NCI-H226 (cell line): ENCODE measurements at regions not wholly inside any gene's neighbourhood (a gene's known extent, or its start where the extent isn't known, plus 50 kb on each side); places are given as distances from the start of the nearest gene placed in this dataset.

Source experiments
- DNase-seq: peaks from one replicate; pipeline ENCODE4 v3.0.0-alpha.2; 2015

DNA sequence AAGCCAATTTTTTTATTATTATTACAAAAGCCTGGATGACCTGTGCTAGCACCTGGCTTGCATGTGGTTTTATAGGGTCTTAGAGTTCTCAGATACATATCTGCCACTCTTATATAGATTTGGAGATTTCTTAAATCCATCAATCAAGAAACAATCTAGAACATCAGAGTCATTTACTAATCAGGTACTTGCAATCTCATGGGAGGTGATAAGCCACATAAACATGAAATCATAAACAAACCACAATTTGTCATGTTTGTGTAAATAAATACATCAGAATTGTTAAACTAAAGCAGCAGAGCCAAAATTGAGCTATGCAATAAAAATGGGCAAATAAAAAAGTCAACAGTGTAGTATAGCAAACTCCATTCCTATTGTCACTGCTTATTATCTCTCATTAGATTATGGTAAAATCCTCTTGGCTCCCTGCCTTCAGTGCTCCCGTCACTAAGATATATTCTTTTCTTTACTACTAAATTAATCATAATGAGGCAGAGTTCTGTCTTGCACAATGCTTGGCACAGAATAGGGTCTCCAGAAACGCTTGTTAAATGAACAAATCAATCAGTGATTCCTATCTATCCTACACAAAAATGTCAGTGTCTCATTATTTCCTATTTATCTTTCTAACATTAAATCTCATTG lies 108.7 kb upstream of the TTC29 start:
- no peak for DNase-seq

DNA sequence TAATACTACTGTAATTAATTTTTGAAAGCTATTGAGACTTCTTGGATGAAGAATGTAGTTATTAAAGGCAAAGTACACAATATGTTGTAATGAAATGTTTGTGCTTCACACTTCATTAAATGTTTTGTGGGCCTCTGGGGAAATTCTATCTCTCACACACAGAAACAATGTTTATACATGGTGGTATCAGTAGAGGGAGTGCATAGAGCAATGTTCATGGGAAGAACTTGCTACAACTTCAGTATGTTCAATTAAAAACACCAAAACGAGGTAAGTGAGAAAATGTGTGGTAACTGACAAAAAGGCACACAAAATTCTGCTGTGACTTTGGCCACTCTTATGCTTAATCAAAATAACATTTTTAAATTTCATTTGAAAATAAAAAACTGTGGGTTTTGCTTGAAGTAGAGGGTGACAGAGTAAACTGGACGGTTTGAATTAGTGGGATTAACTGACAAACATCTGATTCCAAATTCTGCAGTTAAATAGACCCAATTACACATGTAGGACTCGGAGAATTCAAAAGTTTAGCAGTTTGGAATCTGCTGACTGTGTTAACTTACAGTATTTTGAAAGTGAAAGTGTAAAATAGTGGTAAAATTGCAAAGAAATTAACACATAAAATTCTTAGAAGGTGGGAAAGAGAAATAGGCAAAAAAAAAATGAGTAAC lies 111.4 kb upstream of the TTC29 start:
- DNase-seq: no peak

DNA sequence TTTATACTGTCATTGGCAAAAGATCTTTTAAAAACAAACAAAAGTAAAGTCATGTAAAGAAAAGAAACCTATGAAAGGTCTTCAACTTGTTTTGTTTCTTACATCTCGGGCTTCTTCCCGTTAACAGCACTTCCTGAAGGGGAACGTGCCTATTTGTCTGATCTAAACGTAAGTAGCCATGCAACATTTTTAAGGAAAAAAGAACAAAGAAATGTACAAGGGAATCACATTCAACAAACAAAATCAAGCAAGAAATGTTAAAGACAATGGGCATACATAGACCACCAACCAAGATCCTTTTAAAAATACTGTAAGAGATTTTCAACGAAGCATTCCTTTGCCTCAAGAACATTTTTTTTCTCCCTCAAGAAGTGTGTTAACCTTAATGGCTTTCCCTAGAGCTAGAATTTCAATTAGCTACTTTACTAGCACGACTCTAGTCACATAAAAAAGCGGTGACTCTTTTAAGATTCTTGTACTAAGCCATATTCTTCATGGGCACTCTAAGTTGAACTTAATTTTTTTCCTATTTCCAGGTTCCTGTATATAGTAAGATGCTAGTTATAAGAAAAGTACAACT lies 112.0 kb upstream of the TTC29 start:
- no peak for DNase-seq

DNA sequence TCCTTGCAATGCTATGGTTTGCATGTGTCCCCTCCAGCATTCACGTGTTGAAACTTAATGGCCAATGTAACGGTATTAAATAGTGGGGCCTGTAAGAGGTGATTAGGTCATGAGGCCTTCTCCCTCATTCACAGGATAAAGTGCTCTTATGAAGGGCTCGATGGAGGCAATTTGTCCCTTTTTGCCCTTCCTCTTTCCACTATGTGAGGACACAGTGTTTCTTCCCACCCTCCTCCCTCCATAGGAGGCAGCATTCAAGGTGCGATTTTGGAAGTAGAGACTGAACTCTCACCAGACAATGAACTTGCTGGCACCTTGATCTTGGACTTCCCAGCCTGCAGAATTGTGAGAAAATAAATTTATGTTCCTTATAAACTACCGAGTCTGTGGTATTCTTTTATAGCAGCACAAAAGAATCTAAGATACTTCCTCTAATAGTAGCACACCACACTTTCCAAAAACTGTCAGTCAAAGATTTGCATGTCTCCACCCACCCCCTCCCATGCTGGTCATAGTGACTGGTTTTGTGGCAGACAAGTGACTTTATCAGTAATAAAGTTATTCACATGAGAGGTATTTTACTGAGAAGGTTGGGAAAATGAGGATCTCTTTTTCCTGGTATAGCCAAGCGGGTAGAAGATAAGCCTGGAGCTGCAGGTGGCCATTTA lies 113.5 kb upstream of the TTC29 start:
- no peak for DNase-seq

DNA sequence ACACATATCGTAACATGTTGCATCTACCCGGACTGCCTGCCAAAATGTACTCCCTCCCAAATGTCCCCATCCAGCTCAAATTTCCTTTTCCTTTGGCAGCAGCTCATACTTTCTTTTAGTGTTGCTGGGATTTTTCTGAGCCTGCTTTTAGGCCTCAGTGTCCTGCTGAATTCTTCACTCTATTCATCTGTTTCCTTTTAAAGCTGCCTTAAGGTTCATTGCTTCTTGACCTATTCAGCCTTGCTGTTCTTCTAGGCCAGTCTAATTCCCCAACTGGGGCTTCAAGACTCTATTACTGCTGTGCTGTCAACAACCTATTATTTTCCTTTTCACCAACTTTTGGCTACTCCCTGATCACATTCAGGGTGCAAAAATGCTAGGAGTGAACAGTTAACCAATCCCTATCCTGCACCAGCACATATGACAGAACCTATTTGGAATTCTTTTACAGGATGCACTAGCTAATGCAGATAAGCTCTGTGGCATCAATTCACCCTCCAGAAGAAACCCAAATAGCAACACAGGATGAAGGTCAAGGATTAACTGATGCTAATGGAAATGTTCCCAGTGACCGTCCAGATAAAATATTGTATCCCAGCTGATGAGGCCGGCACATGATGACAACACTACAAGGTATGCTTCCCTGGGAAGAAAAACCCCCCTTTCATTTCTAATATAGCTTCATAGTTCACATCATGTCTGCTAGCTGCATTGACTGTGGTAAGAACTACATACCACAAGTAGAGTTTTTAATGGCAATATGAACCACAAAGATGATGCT lies 114.7 kb upstream of the TTC29 start:
- peak; percentile 92 for DNase-seq

DNA sequence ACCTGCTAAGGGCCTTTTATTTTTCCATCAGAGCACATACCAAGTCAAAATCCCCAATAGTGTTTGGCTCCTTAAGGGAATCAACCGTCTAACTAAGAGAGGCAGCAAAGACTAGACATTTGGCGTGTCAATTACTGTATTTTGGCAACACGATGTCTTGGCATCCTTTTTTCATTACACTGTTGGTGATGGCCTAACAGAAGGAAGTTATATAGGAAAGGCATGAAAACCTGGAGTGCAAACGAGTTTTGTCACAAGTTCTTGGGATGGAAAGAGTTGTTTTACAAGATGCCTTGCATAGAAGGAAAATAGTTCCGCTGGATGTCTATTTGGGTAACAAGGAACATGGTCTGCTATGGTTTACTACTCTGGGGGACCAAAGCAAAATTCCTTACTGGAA lies 119.2 kb upstream of the TTC29 start:
- no peak for DNase-seq

DNA sequence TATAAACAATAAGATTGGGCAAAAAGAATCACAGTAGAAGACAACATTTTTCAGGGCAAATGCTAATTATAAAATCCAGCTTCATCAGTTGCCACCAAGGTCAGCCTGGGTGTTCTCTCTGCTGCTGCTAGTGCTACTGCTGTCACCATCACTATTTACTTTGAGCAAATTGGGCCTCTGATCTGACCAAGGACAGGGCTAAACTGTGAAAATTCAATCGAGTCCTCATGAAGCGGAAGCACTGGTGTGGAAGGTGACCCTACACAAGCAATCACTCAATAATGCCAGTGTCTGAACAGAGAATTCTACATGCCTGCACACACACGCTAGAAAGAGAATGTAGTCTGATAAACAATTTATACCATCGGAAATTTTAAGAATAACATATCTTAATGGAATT lies 122.9 kb upstream of the TTC29 start:
- DNase-seq: no peak

DNA sequence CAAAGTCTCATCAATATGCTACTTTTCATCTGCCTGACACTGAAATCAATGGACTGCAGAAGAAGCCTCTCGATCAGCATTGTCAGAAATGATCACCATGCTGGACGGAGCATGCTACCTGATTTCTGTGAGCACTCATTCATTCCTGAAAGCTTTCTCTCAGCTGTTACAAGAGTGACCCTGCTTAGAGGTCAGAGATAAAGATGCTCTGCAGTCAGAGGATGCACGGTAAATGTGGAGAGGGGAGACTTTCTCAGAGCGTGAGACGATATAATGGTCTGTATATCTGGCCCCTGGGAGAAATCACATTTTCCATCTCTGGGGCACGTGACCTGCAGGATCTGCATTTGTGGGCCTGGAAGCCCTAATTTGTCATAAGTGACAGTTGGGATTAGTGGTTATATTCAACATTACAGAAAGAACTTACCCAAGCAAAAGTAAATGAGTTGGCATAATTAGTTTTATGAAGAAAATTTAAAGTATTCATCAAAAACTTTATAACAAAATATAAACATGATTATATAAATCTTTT lies 125.6 kb upstream of the TTC29 start:
- no peak for DNase-seq

DNA sequence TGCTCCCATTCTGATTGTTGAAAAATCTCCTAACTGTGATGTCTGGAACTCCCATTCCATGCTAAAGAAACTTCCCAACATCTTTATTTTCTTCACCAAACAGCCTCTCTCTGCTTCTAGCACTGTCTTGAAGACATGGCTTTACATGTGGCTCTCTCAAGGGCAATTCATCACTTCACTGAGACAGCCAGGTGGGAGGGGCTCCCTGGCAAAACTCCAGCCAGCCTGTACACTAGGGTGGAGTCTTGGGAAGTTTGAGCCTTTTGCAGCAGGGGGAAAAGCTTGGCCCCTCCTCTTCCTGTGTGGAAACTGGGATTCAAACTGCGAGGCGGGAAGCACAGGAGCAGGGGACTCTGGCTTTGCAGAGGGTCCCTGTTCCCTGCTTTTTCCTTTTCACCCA lies 130.5 kb upstream of the TTC29 start:
- DNase-seq: no peak

DNA sequence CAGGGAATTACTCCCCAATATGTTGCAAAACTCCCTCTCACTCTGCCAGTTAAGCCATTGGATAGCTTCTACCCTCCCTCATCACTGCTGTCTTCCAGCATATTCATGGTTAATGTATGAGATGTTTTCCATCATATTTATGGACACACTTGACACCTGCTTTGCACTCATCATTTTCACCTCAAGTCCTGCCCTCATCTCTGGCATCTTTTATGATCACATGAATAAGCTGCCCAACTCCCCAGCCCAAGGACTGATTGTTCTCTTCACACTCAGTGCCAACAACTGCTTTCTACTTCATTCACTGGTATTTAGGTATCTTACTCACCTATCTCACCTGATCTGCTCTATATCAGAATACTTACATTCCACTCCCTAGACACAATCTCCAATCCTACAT lies 131.1 kb upstream of the TTC29 start:
- DNase-seq: no peak

DNA sequence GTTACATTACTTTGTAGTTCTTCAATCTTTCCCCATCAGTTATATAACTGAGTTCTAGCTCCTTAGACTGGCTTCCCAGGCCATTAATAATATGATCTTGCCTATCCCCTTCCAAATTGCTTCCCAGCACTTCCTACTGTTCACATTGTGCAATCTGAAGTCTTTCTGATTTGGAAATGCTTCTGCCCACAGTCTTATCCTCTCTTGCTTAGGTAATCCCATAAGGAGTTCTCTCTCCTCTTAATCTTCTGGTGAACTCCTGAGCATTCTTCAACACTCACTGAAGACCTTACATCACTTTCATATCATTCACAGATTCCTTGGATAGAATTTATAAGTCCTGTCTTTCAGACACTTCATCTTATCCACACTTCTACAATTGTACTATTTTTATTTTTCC lies 132.7 kb upstream of the TTC29 start:
- peak; percentile 80 for DNase-seq

DNA sequence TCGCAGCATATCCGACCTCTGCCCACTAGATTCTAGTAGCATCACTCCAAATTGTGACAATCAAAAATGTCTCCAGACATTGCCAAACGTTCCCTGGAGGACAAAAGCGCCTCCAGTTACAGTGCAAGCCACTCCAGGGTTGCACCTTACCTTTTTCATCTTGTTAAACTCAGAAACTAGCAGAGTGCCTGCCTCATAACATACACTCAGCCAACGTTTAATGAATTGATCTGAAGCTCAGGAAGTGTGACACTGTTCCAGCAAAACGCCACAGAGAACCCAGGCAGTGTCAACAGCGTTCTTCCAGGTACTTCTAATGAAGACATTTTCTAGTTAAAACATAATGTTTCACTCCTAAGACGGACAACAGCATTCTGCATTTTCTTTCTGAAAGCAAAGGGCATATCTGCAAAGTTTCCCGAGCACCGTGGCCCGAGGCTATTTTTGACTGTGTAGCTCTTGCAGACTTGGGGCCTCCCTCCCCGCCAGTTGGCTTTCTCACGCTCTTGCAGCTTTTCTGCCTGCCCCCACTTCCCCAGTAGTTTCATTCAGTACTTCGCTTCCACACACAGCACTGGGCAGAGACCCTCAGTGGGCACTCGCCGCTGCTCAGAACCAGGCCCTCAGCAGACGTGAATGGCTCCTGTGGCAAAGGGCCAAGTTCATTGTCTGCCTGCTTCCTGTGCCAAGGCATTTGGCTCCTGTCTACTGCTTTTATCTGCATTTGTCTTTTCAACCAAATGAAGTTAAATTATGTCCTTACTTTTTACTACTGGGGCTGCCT lies 133.4 kb upstream of the TTC29 start:
- DNase-seq: no peak

DNA sequence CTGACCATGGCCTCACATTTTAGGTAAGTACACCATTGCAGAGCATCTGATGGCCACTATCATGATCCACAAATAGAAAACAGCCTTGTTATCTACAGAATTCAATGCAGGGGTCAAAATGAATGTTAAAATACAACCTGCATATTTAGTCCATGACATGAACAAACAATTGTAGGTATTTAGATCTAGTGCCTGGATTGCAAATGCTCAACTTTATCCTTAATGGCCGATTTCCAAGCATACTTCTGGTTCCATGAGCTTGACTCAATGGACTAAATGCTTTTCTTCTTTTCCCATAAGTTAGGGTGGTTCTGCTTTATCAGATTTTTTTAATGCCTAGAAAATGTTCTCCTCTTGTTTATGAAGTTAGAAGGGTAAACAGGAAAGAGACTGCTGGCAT lies 139.2 kb upstream of the TTC29 start:
- no peak for DNase-seq

DNA sequence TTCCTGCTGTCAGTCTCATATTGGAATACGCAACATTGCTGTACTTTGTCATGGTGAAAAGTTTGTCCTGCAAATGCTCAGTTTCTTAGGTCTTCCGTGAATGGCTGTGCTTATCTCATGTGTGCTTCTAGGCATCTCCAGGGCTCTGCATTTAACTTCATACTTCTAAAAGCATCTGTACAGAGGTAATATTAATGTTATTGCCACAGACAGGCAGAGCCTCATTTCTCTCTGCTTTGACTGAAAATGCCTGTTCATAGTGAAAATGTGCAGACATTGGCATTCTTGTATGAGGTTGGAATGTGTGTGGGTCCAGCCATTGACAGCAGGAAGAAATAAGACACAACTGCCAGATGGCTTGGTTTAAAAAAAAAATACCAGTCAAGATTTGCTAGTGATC lies 140.1 kb upstream of the TTC29 start:
- no peak for DNase-seq

DNA sequence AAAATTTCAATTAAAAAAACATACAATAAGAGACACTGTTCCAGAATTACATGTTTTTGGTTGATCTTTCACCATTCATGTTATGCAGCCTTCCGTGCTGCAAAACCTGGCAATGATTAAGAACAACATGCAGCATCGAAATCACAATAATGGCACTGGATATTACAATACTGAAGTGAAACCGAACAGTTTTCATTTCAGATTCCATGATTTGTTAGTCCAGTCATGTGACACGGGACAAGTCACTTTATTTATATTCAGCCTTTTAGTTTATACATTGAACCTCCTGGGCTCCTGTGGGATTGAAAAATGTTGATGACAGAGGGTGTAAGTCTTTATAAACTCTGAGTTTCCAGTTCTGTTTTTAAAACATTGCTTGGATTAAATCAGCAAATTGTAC lies 142.5 kb upstream of the TTC29 start:
- DNase-seq: no peak

DNA sequence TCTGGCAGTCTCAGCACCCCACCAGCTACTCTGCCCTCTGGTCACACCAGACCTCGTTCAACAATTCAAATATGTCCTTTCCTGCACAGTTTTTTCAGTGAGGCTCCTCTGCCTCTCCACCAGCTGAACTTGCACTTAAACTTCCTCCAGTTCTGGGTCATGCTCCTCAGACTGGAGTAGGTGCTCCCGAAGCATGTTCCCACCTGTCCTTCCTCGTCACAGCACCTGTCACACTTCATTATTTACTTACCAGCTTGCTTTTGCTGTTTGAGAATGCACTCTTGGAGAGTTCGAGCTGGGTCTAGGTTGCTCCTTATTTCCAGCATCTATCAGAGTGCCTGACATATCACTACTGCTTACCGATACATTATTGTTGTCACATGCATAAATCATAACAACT lies 144.8 kb upstream of the TTC29 start:
- no peak for DNase-seq

DNA sequence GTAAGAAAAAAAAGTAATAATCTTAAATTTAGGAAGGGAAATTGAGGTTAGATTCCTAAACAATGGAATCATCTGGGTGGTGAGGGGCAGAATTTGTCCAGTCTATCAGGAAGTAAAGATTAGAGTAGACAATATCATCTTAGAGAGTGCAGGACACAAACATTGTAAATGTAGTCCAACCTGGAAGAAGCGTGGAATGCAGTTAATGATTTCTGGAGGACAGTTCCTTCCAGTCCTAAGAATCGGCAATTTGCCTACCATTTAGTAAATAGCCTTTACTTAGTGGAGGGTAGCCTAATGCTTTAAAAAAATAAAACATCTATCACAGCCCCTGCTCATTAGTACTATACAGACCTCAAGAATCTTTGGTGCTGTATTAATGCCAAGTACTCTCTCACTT lies 147.5 kb upstream of the TTC29 start:
- DNase-seq: no peak

DNA sequence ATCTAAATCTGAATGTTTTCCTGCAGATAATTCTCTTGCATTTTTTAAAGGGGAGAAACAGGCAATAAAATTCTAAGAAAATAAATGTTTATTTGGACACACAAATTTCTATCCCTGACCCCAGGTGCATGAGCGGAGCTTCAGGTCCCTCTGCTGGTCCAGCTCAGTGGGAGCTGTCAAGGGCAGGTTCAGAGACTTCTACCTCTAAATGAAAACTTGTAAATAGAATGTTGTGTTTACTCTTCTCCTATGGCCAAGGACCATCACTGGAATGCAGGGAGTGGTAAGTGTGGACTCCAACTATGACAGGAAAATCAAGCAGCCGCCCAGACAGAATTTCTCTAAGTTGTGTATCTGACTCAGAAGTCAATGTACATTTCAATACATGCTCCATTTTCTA lies 148.6 kb upstream of the TTC29 start:
- DNase-seq: no peak

DNA sequence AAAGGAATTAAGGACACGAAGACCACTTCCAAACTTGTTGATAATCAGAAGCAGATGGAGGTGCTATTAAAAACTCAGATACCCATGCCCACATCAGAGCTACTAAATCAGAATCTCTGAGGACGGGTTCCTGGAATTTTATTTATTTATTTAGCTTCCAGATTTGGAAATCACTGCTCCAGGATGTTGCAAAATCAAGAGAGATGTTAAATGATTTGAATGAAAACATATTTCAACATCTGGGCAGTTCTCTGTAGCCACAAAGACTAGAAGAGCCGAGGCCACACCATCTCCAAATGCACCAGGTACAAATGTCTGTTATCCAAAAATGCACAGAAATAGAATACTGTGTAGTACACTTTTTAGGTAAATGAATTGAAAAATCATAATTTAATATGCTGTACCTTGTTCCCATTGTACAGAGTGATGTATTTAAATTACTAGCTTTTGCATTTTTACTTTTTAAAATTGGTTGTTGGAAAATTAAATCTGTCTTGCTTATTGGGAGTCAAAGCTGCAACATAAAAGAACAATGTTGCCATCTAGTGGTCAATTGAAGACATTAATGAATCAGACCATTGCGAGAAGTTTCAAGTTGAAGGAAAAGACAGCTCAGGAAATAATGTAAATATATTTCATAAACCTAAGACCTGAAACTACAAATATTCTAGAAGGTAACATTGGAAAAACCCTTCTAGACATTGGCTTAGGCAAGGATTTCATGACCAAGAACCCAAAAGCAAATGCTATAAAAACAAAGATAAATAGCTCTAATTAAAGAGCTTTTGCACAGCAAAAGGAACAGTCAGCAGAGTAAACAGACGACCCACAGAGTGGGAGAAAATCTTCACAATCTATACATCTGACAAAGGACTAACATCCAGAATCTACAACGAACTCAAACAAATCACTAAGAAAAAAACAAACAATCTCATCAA lies 151.3 kb upstream of the TTC29 start:
- no peak for DNase-seq

DNA sequence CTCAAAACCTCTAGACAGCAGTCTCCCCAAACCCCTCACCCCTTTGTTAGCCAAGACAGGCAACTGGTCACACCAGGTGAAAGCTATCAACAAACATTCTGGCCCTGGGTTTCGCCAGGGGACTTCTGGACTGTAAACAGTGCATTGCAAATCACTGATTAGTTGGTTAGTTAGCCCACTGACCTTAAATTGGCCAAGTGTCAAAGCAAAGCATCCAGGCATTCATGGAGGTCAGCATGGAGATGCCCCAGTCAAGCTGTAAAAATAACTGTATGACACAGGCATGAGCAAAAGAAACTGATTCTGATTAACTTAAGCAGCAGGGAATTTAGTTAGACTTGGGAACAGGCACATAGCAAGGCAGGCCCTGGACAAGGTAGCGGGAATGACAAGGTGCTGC lies 156.0 kb upstream of the TTC29 start:
- DNase-seq: no peak

DNA sequence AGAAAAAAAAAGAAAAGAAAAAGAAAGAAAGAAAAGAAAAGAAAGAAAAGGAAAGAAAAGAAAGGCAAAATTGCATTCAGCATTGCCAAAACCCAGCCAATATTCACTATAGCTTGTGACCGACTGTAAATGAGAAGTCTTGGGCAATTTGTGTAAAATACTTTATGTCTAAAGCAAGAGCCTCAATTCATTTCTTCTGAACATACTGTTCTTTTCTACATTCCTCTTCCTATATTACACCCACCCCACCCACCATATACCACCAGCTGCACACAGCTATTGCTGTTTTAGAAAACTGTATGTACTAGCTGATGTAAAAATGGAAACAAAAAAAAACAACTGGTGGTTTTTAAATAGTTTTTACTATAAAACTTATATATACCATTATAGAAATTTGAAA lies 156.9 kb upstream of the TTC29 start:
- DNase-seq: no peak
